Thyroid gland (tissue), 4 donors: ENCODE measurements at regions not wholly inside any gene's neighbourhood (a gene's known extent, or its start where the extent isn't known, plus 50 kb on each side); places are given as distances from the start of the nearest gene placed in this dataset.

Source experiments
- DNase-seq, 2 donors: peaks; one replicate each; pipeline ENCODE4 v3.0.0-alpha.2; 2019
- H3K27ac ChIP-seq, 3 donors: fragments of 200-600 bp; sonication (generic); 1 replicate in 2 of 3; 2 replicates in 1 of 3; pipeline ENCODE4 v1.5.1; 2016 to 2019; ENCODE audit warnings: mild to moderate bottlenecking in 1 of 3, moderate library complexity in 1 of 3
- H3K27me3 ChIP-seq: fragments of 200-600 bp; sonication (generic); one replicate; pipeline ENCODE4 v1.5.1; 2019
- H3K36me3 ChIP-seq, 2 donors: fragments of 200-600 bp; sonication (generic); one replicate each; pipeline ENCODE4 v1.5.1; 2016 to 2019
- H3K4me1 ChIP-seq, 2 donors: fragments of 200-600 bp; sonication (generic); one replicate each; pipeline ENCODE4 v1.5.1; 2017 to 2019
- H3K4me3 ChIP-seq, 3 donors: fragments of 200-600 bp; sonication (generic); replicated peaks in 1 of 3; 1 replicate in 2 of 3; 2 replicates in 1 of 3; pipeline ENCODE4 v1.5.1; 2016; ENCODE audit warnings: mild to moderate bottlenecking in 1 of 3
- H3K9me3 ChIP-seq: fragments of 200-600 bp; sonication (generic); one replicate; pipeline ENCODE4 v1.5.1; 2017
- CTCF ChIP-seq, 6 experiments: fragments of 200-600 bp in 3 of 6; fragments of 450-650 bp in 3 of 6; sonication (generic) in 3 of 6; IDR thresholded peaks; one replicate each; pipeline ENCODE4 v1.5.1; 2016 to 2019; ENCODE audit warnings: antibody characterized with exemption in 6 of 6, mild to moderate bottlenecking in 2 of 6, inconsistent platforms in 1 of 6, moderate library complexity in 1 of 6
- POLR2A ChIP-seq, 2 donors: fragments of 450-650 bp; IDR thresholded peaks; one replicate each; pipeline ENCODE4 v1.6.1; 2017; ENCODE audit warnings: antibody characterized with exemption in 2 of 2, mild to moderate bottlenecking in 2 of 2, moderate library complexity in 1 of 2
- WGBS, 2 donors: methylation state at CpG; one replicate each; pipeline ENCODE4 v1.1.5; 2017; 5-methylcytosine and 5-hydroxymethylcytosine counted together
- intact Hi-C: fragments of 100-400 bp; cut with DNase I; formaldehyde crosslinking; loops from one replicate; pipeline ENCODE4 v1.15.1; 2023

GRCh38 chr2:17258861-17259260, 259.4 kb downstream of the RAD51AP2 start:
- no peaks in the 10 kb centered on the region for H3K9me3 ChIP-seq
- DNase-seq = no peak
- intact Hi-C loops = no loop called here
- no peak overlapping the region for H3K4me3 ChIP-seq
- no peaks in the 10 kb centered on the region for H3K27me3 ChIP-seq
- WGBS, 2 donors = 53 to 54% methylated on average over 2 of the region's 2 CpGs
- no peaks in the 10 kb centered on the region for H3K36me3 ChIP-seq
- H3K4me1 ChIP-seq = no peaks in the 10 kb centered on the region
- H3K27ac ChIP-seq = no peak overlapping the region
- no peak for TF ChIP-seq CTCF (IDR thresholded peaks at IDR 0.05)
- no peak for TF ChIP-seq POLR2A (IDR thresholded peaks at IDR 0.05)

GRCh38 chr2:17257189-17257909, 260.9 kb downstream of the RAD51AP2 start:
- intact Hi-C loops = no loop called here
- Histone ChIP-seq H3K4me1 (no peaks in the 10 kb centered on the region), H3K27me3 (no peaks in the 10 kb centered on the region), H3K4me3 (no peak overlapping the region), H3K36me3 (no peaks in the 10 kb centered on the region), H3K9me3 (no peaks in the 10 kb centered on the region), H3K27ac (no peak overlapping the region)
- 59 to 62% methylated on average over 4 of the region's 4 CpGs for WGBS, 2 donors
- TF ChIP-seq CTCF (IDR thresholded peaks at IDR 0.05) = no peak
- TF ChIP-seq POLR2A (IDR thresholded peaks at IDR 0.05) = no peak
- DNase-seq = no peak

- no peaks in the 10 kb centered on the region for H3K9me3 ChIP-seq
- WGBS, 2 donors = 90 to 94% methylated on average over 2 of the region's 2 CpGs
Measured at GRCh38 chr2:17255071-17255470, 263.2 kb downstream of the RAD51AP2 start.

GRCh38 chr2:17254421-17254820, 263.8 kb downstream of the RAD51AP2 start:
- Histone ChIP-seq H3K27ac (no peak overlapping the region), H3K4me1 (no peaks in the 10 kb centered on the region), H3K4me3 (no peak overlapping the region), H3K27me3 (no peaks in the 10 kb centered on the region), H3K36me3 (no peaks in the 10 kb centered on the region), H3K9me3 (no peaks in the 10 kb centered on the region)
- 84% methylated on average over 2 of the region's 2 CpGs for WGBS, 2 donors
- intact Hi-C loops = no loop called here
- no peak for DNase-seq
- TF ChIP-seq CTCF (IDR thresholded peaks at IDR 0.05) (no peak), POLR2A (IDR thresholded peaks at IDR 0.05) (no peak)

More at GRCh38 chr2:17255071-17255470, 263.2 kb downstream of the RAD51AP2 start:
- Histone ChIP-seq H3K4me3 (no peak overlapping the region), H3K36me3 (no peaks in the 10 kb centered on the region), H3K27ac (no peak overlapping the region), H3K27me3 (no peaks in the 10 kb centered on the region), H3K4me1 (no peaks in the 10 kb centered on the region)
- intact Hi-C loops = no loop called here
- DNase-seq = no peak
- TF ChIP-seq POLR2A (IDR thresholded peaks at IDR 0.05) (no peak), CTCF (IDR thresholded peaks at IDR 0.05) (no peak)

- Histone ChIP-seq H3K27me3 (no peaks in the 10 kb centered on the region), H3K9me3 (no peaks in the 10 kb centered on the region), H3K4me1 (no peaks in the 10 kb centered on the region), H3K36me3 (no peaks in the 10 kb centered on the region), H3K4me3 (no peak overlapping the region), H3K27ac (no peak overlapping the region)
- intact Hi-C loops = no loop called here
- 78 to 93% methylated on average over 4 of the region's 4 CpGs for WGBS, 2 donors
- no peak for DNase-seq
- no peak for TF ChIP-seq POLR2A (IDR thresholded peaks at IDR 0.05)
- TF ChIP-seq CTCF (IDR thresholded peaks at IDR 0.05) = no peak
Measured at GRCh38 chr2:17252258-17252657, 266.0 kb downstream of the RAD51AP2 start.
